SK-N-SH treated with all-trans-retinoic acid at 6 μM for 48 hours (cell line): ENCODE measurements at regions not wholly inside any gene's neighbourhood (a gene's known extent, or its start where the extent isn't known, plus 50 kb on each side); places are given as distances from the start of the nearest gene placed in this dataset.

Experiments
- ATAC-seq: fragments of 200-7000 bp; cut with Tn5 transposase; 3 replicates; pipeline ENCODE4 v1.9.1; 2020; ENCODE audit warnings: mild to moderate bottlenecking, moderate library complexity
- ARNTL ChIP-seq: fragments of 450-650 bp; formaldehyde crosslinking; IDR thresholded peaks from 2 replicates; pipeline ENCODE4 v1.5.0; 2020; ENCODE audit warnings: low read depth, mild to moderate bottlenecking, moderate library complexity, borderline replicate concordance
- BACH2 ChIP-seq: fragments of 250-450 bp; sonication (Bioruptor Pico); IDR thresholded peaks from 2 replicates; pipeline ENCODE4 v1.9.0; 2021; ENCODE audit warnings: mild to moderate bottlenecking, borderline replicate concordance
- CSDC2 ChIP-seq: fragments of 250-450 bp; sonication (Bioruptor Pico); IDR thresholded peaks from 2 replicates; pipeline ENCODE4 v1.5.0; 2020; ENCODE audit warnings: mild to moderate bottlenecking, moderate library complexity
- ESRRG ChIP-seq: fragments of 250-450 bp; sonication (Bioruptor Pico); IDR thresholded peaks from 2 replicates; pipeline ENCODE4 v1.6.1; 2021; ENCODE audit warnings: mild to moderate bottlenecking
- GLIS3 ChIP-seq: fragments of 250-450 bp; sonication (Bioruptor Pico); IDR thresholded peaks from 2 replicates; pipeline ENCODE4 v1.5.0; 2020; ENCODE audit warnings: mild to moderate bottlenecking, moderate library complexity
- ISL1 ChIP-seq: fragments of 250-450 bp; sonication (Bioruptor Pico); IDR thresholded peaks from 2 replicates; pipeline ENCODE4 v2.1.2; 2022; ENCODE audit warnings: mild to moderate bottlenecking, moderate library complexity
- RARB ChIP-seq: fragments of 250-450 bp; sonication (Bioruptor Pico); IDR thresholded peaks from 2 replicates; pipeline ENCODE4 v1.8.0; 2021; ENCODE audit warnings: mild to moderate bottlenecking, moderate library complexity
- SNAI2 ChIP-seq: fragments of 250-450 bp; sonication (Bioruptor Pico); IDR thresholded peaks from 2 replicates; pipeline ENCODE4 v1.5.0; 2020; ENCODE audit warnings: mild to moderate bottlenecking, moderate library complexity
- TCF4 ChIP-seq: fragments of 250-450 bp; sonication (Bioruptor Pico); IDR thresholded peaks from 2 replicates; pipeline ENCODE4 v1.8.0; 2021; ENCODE audit warnings: mild to moderate bottlenecking, moderate library complexity, borderline replicate concordance
- ZC3H10 ChIP-seq: fragments of 250-450 bp; sonication (Bioruptor Pico); IDR thresholded peaks from 2 replicates; pipeline ENCODE4 v1.5.1; 2021; ENCODE audit warnings: mild to moderate bottlenecking, moderate library complexity
- ZFP3 ChIP-seq: fragments of 250-450 bp; sonication (Bioruptor Pico); IDR thresholded peaks from 2 replicates; pipeline ENCODE4 v1.5.0; 2020; ENCODE audit warnings: mild to moderate bottlenecking, moderate library complexity
- ZNF565 ChIP-seq: fragments of 450-650 bp; formaldehyde crosslinking; conservative IDR thresholded peaks from 2 replicates; pipeline ENCODE4 v1.5.0; 2020; ENCODE audit warnings: low read depth, mild to moderate bottlenecking, moderate library complexity
- ZNF70 ChIP-seq: fragments of 450-650 bp; formaldehyde crosslinking; IDR thresholded peaks from 2 replicates; pipeline ENCODE4 v1.5.0; 2020; ENCODE audit warnings: mild to moderate bottlenecking, moderate library complexity
- ZNF8 ChIP-seq: fragments of 450-650 bp; formaldehyde crosslinking; IDR thresholded peaks from 2 replicates; pipeline ENCODE4 v1.5.0; 2020; ENCODE audit warnings: mild to moderate bottlenecking, moderate library complexity
- TF ChIP-seq, protein P1 (sequence below): fragments of 250-450 bp; sonication (Bioruptor Pico); IDR thresholded peaks from 2 replicates; pipeline ENCODE4 v1.5.1; 2020; ENCODE audit warnings: low read depth, mild to moderate bottlenecking, moderate library complexity
- TF ChIP-seq, protein P2 (sequence below): fragments of 250-450 bp; sonication (Bioruptor Pico); IDR thresholded peaks from 2 replicates; pipeline ENCODE4 v1.5.0; 2020; ENCODE audit warnings: mild to moderate bottlenecking, moderate library complexity
- TF ChIP-seq, protein P3 (sequence below): fragments of 250-450 bp; sonication (Bioruptor Pico); IDR thresholded peaks from 2 replicates; pipeline ENCODE4 v1.8.0; 2020; ENCODE audit warnings: mild to moderate bottlenecking, moderate library complexity, borderline replicate concordance

DNA sequence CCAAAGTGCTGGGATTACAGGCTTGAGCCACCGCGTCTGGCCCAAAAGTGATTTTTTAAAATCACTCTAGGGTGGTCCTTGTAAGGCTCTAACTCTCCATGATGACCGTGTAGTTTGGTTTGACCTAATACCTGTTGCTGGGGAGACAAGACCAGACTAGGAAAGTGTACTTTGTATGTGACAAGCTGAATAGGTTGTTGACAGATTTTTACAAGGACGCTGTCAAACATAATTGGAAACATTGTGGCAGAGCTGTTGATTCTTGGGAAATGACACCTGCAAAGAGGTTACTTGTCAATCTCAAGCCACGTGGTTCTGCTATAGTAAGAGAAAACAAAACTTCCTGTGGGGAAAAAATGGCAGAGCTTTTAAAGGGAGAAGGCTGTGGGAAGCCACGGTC lies 802.4 kb upstream of the HS3ST1 start:
- TF ChIP-seq, protein P1, sequence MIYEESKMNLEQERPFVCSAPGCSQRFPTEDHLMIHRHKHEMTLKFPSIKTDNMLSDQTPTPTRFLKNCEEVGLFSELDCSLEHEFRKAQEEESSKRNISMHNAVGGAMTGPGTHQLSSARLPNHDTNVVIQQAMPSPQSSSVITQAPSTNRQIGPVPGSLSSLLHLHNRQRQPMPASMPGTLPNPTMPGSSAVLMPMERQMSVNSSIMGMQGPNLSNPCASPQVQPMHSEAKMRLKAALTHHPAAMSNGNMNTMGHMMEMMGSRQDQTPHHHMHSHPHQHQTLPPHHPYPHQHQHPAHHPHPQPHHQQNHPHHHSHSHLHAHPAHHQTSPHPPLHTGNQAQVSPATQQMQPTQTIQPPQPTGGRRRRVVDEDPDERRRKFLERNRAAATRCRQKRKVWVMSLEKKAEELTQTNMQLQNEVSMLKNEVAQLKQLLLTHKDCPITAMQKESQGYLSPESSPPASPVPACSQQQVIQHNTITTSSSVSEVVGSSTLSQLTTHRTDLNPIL (CRISPR knock-in tag) = no peak
- no peak for TF ChIP-seq SNAI2 (CRISPR knock-in tag)
- no peak for TF ChIP-seq RARB (CRISPR knock-in tag)

DNA sequence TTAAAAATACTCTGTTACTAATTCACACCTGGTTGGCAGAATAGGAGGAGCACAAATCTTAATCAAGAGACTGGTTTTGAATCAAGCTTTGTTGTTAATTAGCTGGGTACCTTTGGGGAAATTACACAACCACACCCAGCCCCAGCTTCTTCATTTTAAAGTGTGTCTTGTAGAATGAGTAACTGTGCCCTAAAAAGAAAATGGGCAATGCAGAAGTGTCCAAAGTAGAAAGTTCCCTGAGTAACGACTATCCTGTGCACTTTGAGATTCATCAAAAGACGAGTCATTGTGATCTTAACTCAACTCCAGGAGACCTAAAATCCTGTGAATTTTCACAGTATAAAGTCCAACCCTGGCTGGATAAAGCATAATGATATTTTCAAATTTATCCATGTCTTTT lies 792.3 kb upstream of the HS3ST1 start:
- ATAC-seq = no peak
- TF ChIP-seq CSDC2 (CRISPR knock-in tag) = no peak
- TF ChIP-seq, protein P1 (CRISPR knock-in tag) = no peak
- TF ChIP-seq BACH2 (CRISPR knock-in tag) = no peak
- TF ChIP-seq ARNTL (CRISPR knock-in tag) = no peak
- TF ChIP-seq ZNF70 = no peak
- TF ChIP-seq ZNF565 (CRISPR knock-in tag) = no peak
- TF ChIP-seq GLIS3 (CRISPR knock-in tag) = no peak
- no peak for TF ChIP-seq TCF4 (CRISPR knock-in tag)
- TF ChIP-seq ZC3H10 (CRISPR knock-in tag) = no peak
- no peak for TF ChIP-seq ESRRG (CRISPR knock-in tag)
- TF ChIP-seq, protein P2, sequence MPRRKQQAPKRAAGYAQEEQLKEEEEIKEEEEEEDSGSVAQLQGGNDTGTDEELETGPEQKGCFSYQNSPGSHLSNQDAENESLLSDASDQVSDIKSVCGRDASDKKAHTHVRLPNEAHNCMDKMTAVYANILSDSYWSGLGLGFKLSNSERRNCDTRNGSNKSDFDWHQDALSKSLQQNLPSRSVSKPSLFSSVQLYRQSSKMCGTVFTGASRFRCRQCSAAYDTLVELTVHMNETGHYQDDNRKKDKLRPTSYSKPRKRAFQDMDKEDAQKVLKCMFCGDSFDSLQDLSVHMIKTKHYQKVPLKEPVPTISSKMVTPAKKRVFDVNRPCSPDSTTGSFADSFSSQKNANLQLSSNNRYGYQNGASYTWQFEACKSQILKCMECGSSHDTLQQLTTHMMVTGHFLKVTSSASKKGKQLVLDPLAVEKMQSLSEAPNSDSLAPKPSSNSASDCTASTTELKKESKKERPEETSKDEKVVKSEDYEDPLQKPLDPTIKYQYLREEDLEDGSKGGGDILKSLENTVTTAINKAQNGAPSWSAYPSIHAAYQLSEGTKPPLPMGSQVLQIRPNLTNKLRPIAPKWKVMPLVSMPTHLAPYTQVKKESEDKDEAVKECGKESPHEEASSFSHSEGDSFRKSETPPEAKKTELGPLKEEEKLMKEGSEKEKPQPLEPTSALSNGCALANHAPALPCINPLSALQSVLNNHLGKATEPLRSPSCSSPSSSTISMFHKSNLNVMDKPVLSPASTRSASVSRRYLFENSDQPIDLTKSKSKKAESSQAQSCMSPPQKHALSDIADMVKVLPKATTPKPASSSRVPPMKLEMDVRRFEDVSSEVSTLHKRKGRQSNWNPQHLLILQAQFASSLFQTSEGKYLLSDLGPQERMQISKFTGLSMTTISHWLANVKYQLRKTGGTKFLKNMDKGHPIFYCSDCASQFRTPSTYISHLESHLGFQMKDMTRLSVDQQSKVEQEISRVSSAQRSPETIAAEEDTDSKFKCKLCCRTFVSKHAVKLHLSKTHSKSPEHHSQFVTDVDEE (CRISPR knock-in tag) = no peak
- no peak for TF ChIP-seq ZFP3
- TF ChIP-seq, protein P3, sequence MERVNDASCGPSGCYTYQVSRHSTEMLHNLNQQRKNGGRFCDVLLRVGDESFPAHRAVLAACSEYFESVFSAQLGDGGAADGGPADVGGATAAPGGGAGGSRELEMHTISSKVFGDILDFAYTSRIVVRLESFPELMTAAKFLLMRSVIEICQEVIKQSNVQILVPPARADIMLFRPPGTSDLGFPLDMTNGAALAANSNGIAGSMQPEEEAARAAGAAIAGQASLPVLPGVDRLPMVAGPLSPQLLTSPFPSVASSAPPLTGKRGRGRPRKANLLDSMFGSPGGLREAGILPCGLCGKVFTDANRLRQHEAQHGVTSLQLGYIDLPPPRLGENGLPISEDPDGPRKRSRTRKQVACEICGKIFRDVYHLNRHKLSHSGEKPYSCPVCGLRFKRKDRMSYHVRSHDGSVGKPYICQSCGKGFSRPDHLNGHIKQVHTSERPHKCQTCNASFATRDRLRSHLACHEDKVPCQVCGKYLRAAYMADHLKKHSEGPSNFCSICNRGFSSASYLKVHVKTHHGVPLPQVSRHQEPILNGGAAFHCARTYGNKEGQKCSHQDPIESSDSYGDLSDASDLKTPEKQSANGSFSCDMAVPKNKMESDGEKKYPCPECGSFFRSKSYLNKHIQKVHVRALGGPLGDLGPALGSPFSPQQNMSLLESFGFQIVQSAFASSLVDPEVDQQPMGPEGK (CRISPR knock-in tag) = no peak

More for the DNA sequence above, 802.4 kb upstream of the HS3ST1 start:
- no peak for ATAC-seq

DNA sequence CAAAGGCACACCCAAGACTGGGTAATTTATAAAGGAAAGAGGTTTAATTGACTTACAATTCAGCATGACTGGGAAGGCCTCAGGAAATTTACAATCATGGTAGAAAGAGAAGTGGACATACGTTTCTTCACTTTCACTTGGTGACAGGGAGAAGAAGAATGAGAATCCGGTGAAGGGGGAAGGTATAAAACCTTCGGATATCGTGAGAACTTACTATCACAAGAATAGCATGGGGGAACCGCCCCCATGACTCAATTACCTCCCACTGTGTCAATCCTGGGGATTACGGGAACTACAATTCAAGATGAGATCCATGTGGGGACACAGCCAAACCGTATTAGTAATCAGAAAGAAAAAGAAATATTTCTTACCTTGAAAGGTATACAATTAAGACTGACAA lies 782.9 kb upstream of the HS3ST1 start:
- no peak for ATAC-seq
- TF ChIP-seq ZFP3 (no peak), SNAI2 (CRISPR knock-in tag) (no peak), GLIS3 (CRISPR knock-in tag) (no peak), TCF4 (CRISPR knock-in tag) (no peak), CSDC2 (CRISPR knock-in tag) (no peak), RARB (CRISPR knock-in tag) (no peak), ZNF70 (no peak), ZNF8 (no peak), ZNF565 (CRISPR knock-in tag) (no peak), ISL1 (CRISPR knock-in tag) (no peak), BACH2 (CRISPR knock-in tag) (no peak)
- TF ChIP-seq, protein P3 (CRISPR knock-in tag) = no peak
- TF ChIP-seq, protein P1 (CRISPR knock-in tag) = no peak
- TF ChIP-seq, all 23 proteins: peak for 0
